ENCODE measurements at regions not wholly inside any gene's neighbourhood (a gene's known extent, or its start where the extent isn't known, plus 50 kb on each side); places are given as distances from the start of the nearest gene placed in this dataset.

GRCh38 chr1:29508458-29509107 is 272.3 kb downstream of the PTPRU start:
- no peak for DNase-seq (ENCODE audit: low spot score)

- no peak for DNase-seq (ENCODE audit: low spot score)
Observed at GRCh38 chr1:29506678-29507225, 270.4 kb downstream of the PTPRU start.

GRCh38 chr1:29505532-29506220 is 269.4 kb downstream of the PTPRU start:
- DNase-seq (ENCODE audit: low spot score): no peak

- no peak for DNase-seq (ENCODE audit: low spot score)
Observed at GRCh38 chr1:29504709-29505410, 268.5 kb downstream of the PTPRU start.

- no peak for DNase-seq (ENCODE audit: low spot score)
Observed at GRCh38 chr1:29504196-29504595, 267.9 kb downstream of the PTPRU start.

GRCh38 chr1:29502911-29503840 is 266.9 kb downstream of the PTPRU start:
- DNase-seq (ENCODE audit: low spot score): no peak

- no peak for DNase-seq (ENCODE audit: low spot score)
Observed at GRCh38 chr1:29502225-29502910, 266.0 kb downstream of the PTPRU start.

- DNase-seq (ENCODE audit: low spot score): no peak
Observed at GRCh38 chr1:29501227-29501976, 265.1 kb downstream of the PTPRU start.

- no peak for DNase-seq (ENCODE audit: low spot score)
Observed at GRCh38 chr1:29500651-29501050, 264.3 kb downstream of the PTPRU start.

- no peak for DNase-seq (ENCODE audit: low spot score)
Observed at GRCh38 chr1:29500041-29500440, 263.7 kb downstream of the PTPRU start.

- no peak for DNase-seq (ENCODE audit: low spot score)
Observed at GRCh38 chr1:29499104-29499650, 262.9 kb downstream of the PTPRU start.

- DNase-seq (ENCODE audit: low spot score): no peak
Observed at GRCh38 chr1:29498126-29499103, 262.1 kb downstream of the PTPRU start.

- DNase-seq (ENCODE audit: low spot score): no peak
Observed at GRCh38 chr1:29497395-29498125, 261.2 kb downstream of the PTPRU start.

- DNase-seq (ENCODE audit: low spot score): no peak
Observed at GRCh38 chr1:29496701-29497100, 260.4 kb downstream of the PTPRU start.

GRCh38 chr1:29490204-29490934 is 254.0 kb downstream of the PTPRU start:
- DNase-seq (ENCODE audit: low spot score): no peak

- DNase-seq (ENCODE audit: low spot score): no peak
Observed at GRCh38 chr1:29489471-29489870, 253.1 kb downstream of the PTPRU start.

GRCh38 chr1:29488794-29489311 is 252.5 kb downstream of the PTPRU start:
- no peak for DNase-seq (ENCODE audit: low spot score)

Measured in SW480 (cell line).